HEK293 (cell line): ENCODE measurements at regions not wholly inside any gene's neighbourhood (a gene's known extent, or its start where the extent isn't known, plus 50 kb on each side); places are given as distances from the start of the nearest gene placed in this dataset.

Source experiments
- CTCF ChIA-PET: fragments of 350-600 bp; formaldehyde crosslinking; extraction: SDS; loops from one replicate; lab custom pipeline; 2021; ENCODE audit warnings: antibody characterized with exemption; lab: Yijun Ruan, JAX
- POLR2A ChIA-PET: fragments of 300-600 bp; formaldehyde crosslinking; extraction: SDS; loops from one replicate; lab custom pipeline; 2020; ENCODE audit warnings: antibody characterized with exemption, inconsistent platforms; lab: Yijun Ruan, JAX
- H3K27ac ChIP-seq: fragments of 200-500 bp; sonication (Bioruptor generic); 2 replicates; pipeline ENCODE4 v1.5.1; 2014; ENCODE audit warnings: low read depth, low read length, control low read depth, inconsistent platforms; ENCODE audit errors: extremely low read depth
- H3K36me3 ChIP-seq, 2 experiments: fragments of 200-500 bp in 1 of 2; sonication (Bioruptor generic) in 1 of 2; 1 replicate in 1 of 2; 2 replicates in 1 of 2; pipeline ENCODE4 v1.5.1; 2014 to 2017; ENCODE audit warnings: inconsistent platforms in 2 of 2, low read length in 2 of 2; ENCODE audit not compliant: control insufficient read depth in 2 of 2, insufficient read depth in 1 of 2
- H3K4me1 ChIP-seq: fragments of 200-500 bp; sonication (Bioruptor generic); 2 replicates; pipeline ENCODE4 v1.5.1; 2014; ENCODE audit warnings: mild to moderate bottlenecking, low read length, inconsistent platforms; ENCODE audit not compliant: control insufficient read depth, insufficient read depth
- H3K4me3 ChIP-seq: 2 replicates; pipeline ENCODE4 v1.5.1; 2011; ENCODE audit warnings: low read depth, mild to moderate bottlenecking, control low read depth, low read length, moderate library complexity
- H3K9me3 ChIP-seq: fragments of 200-500 bp; sonication (Bioruptor generic); 2 replicates; pipeline ENCODE4 v1.5.1; 2014; ENCODE audit warnings: low read depth, low read length, inconsistent platforms; ENCODE audit not compliant: control insufficient read depth, insufficient read depth
- FEZF1 ChIP-seq: fragments of 450-650 bp; formaldehyde crosslinking; IDR thresholded peaks from 2 replicates; pipeline ENCODE4 v1.5.1; 2016; ENCODE audit warnings: missing biosample characterization, missing genetic modification characterization
- KLF9 ChIP-seq: fragments of 450-650 bp; formaldehyde crosslinking; IDR thresholded peaks from 2 replicates; pipeline ENCODE4 v1.5.1; 2016; ENCODE audit warnings: missing biosample characterization, missing genetic modification characterization, low read depth
- OVOL3 ChIP-seq: fragments of 450-650 bp; formaldehyde crosslinking; IDR thresholded peaks from 2 replicates; pipeline ENCODE4 v1.5.1; 2016; ENCODE audit warnings: missing biosample characterization, missing genetic modification characterization
- SCRT1 ChIP-seq: fragments of 450-650 bp; formaldehyde crosslinking; IDR thresholded peaks from 2 replicates; pipeline ENCODE4 v1.5.1; 2016; ENCODE audit warnings: missing biosample characterization, missing genetic modification characterization, borderline replicate concordance
- SETDB1 ChIP-seq: IDR thresholded peaks from one replicate; pipeline ENCODE4 v1.6.1; 2017; ENCODE audit warnings: mild to moderate bottlenecking, low read length, moderate library complexity, mixed read lengths; ENCODE audit not compliant: insufficient read length
- ZNF133 ChIP-seq: fragments of 450-650 bp; formaldehyde crosslinking; IDR thresholded peaks from 2 replicates; pipeline ENCODE4 v1.5.1; 2016; ENCODE audit warnings: missing biosample characterization, missing genetic modification characterization
- ZNF23 ChIP-seq: fragments of 450-650 bp; formaldehyde crosslinking; IDR thresholded peaks from 2 replicates; pipeline ENCODE4 v1.5.1; 2016; ENCODE audit warnings: missing biosample characterization, missing genetic modification characterization, borderline replicate concordance
- ZNF239 ChIP-seq: fragments of 450-650 bp; formaldehyde crosslinking; IDR thresholded peaks from 2 replicates; pipeline ENCODE4 v1.5.1; 2016; ENCODE audit warnings: missing biosample characterization, missing genetic modification characterization
- ZNF24 ChIP-seq: fragments of 450-650 bp; formaldehyde crosslinking; IDR thresholded peaks from 2 replicates; pipeline ENCODE4 v1.5.1; 2016; ENCODE audit warnings: missing biosample characterization, missing genetic modification characterization
- ZNF391 ChIP-seq: fragments of 450-650 bp; formaldehyde crosslinking; IDR thresholded peaks from 2 replicates; pipeline ENCODE4 v1.5.1; 2016; ENCODE audit warnings: low read depth, missing biosample characterization, missing genetic modification characterization, borderline replicate concordance
- ZNF561 ChIP-seq: fragments of 450-650 bp; IDR thresholded peaks from 2 replicates; pipeline ENCODE4 v1.5.1; 2018; ENCODE audit warnings: missing biosample characterization, missing genetic modification characterization, borderline replicate concordance
- TF ChIP-seq, protein P1 (sequence below): fragments of 450-650 bp; IDR thresholded peaks from 2 replicates; pipeline ENCODE4 v1.5.1; 2018; ENCODE audit warnings: missing biosample characterization, mild to moderate bottlenecking, missing genetic modification characterization
- TF ChIP-seq, protein P2 (sequence below): fragments of 450-650 bp; formaldehyde crosslinking; IDR thresholded peaks from 2 replicates; pipeline ENCODE4 v1.5.1; 2016; ENCODE audit warnings: missing biosample characterization, missing genetic modification characterization, borderline replicate concordance
- TF ChIP-seq, protein P3 (sequence below): fragments of 450-650 bp; formaldehyde crosslinking; IDR thresholded peaks from 2 replicates; pipeline ENCODE4 v1.5.1; 2016; ENCODE audit warnings: missing biosample characterization, missing genetic modification characterization
- TF ChIP-seq, protein P4 (sequence below): fragments of 450-650 bp; formaldehyde crosslinking; IDR thresholded peaks from 2 replicates; pipeline ENCODE4 v1.5.1; 2016; ENCODE audit warnings: missing biosample characterization, missing genetic modification characterization
- TF ChIP-seq, protein P5 (sequence below): fragments of 450-650 bp; formaldehyde crosslinking; IDR thresholded peaks from 2 replicates; pipeline ENCODE4 v1.5.1; 2016; ENCODE audit warnings: missing biosample characterization, missing genetic modification characterization

DNA sequence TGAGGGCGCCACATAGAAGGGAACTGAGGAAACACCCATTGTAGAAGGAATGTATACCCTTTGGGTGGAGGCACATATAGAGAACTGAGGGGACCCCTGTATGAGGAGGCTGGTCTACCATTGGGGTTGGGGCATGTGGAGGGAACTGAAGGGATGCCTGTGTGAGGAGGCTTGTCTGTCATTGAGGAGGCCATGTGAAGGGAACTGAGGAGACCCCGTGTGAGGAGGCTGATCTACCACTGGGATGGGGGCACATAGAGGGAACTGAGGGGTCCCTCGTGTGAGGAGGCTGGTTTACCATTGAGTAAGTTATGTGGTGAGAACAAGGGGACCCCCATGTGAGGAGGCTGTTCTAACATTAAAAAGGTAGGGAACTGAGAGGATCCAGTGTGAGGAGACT lies 156.1 kb downstream of the FBLN2 start (continued):
- TF ChIP-seq, protein P1, sequence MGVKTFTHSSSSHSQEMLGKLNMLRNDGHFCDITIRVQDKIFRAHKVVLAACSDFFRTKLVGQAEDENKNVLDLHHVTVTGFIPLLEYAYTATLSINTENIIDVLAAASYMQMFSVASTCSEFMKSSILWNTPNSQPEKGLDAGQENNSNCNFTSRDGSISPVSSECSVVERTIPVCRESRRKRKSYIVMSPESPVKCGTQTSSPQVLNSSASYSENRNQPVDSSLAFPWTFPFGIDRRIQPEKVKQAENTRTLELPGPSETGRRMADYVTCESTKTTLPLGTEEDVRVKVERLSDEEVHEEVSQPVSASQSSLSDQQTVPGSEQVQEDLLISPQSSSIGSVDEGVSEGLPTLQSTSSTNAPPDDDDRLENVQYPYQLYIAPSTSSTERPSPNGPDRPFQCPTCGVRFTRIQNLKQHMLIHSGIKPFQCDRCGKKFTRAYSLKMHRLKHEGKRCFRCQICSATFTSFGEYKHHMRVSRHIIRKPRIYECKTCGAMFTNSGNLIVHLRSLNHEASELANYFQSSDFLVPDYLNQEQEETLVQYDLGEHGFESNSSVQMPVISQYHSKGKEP = no peak
- TF ChIP-seq SETDB1 = no peak

DNA sequence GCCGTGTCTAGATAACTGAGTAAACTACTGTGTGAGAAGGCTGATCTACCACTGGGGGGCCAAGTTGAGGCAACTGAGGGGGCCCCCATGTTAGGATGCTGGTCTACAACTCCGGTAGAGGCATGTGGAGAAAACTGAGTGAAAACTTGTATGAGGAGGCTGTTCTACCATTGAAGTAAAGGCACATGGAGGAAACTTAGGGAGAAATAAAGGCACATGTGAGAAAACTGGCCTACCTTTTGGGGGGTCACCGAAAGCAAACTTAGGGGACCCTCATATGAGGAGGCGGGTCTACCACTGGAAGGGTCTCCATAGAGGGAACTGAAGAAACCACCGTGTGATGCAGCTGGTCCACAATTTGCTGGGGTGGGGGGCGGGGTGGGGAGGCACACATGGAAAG lies 155.2 kb downstream of the FBLN2 start:
- Histone ChIP-seq H3K9me3 (no peaks in the 10 kb centered on the region), H3K36me3 (no peaks in the 10 kb centered on the region), H3K4me1 (no peaks in the 10 kb centered on the region), H3K27ac (no peak overlapping the region), H3K4me3 (no peak overlapping the region)
- ChIA-PET POLR2A (no interaction called here), CTCF (no interaction called here)
- TF ChIP-seq, protein P2, sequence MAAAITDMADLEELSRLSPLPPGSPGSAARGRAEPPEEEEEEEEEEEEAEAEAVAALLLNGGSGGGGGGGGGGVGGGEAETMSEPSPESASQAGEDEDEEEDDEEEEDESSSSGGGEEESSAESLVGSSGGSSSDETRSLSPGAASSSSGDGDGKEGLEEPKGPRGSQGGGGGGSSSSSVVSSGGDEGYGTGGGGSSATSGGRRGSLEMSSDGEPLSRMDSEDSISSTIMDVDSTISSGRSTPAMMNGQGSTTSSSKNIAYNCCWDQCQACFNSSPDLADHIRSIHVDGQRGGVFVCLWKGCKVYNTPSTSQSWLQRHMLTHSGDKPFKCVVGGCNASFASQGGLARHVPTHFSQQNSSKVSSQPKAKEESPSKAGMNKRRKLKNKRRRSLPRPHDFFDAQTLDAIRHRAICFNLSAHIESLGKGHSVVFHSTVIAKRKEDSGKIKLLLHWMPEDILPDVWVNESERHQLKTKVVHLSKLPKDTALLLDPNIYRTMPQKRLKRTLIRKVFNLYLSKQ (tag by site-specific recombination) = no peak
- TF ChIP-seq SCRT1 = no peak
- TF ChIP-seq, protein P3, sequence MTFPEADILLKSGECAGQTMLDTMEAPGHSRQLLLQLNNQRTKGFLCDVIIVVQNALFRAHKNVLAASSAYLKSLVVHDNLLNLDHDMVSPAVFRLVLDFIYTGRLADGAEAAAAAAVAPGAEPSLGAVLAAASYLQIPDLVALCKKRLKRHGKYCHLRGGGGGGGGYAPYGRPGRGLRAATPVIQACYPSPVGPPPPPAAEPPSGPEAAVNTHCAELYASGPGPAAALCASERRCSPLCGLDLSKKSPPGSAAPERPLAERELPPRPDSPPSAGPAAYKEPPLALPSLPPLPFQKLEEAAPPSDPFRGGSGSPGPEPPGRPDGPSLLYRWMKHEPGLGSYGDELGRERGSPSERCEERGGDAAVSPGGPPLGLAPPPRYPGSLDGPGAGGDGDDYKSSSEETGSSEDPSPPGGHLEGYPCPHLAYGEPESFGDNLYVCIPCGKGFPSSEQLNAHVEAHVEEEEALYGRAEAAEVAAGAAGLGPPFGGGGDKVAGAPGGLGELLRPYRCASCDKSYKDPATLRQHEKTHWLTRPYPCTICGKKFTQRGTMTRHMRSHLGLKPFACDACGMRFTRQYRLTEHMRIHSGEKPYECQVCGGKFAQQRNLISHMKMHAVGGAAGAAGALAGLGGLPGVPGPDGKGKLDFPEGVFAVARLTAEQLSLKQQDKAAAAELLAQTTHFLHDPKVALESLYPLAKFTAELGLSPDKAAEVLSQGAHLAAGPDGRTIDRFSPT (tag by site-specific recombination) = no peak

DNA sequence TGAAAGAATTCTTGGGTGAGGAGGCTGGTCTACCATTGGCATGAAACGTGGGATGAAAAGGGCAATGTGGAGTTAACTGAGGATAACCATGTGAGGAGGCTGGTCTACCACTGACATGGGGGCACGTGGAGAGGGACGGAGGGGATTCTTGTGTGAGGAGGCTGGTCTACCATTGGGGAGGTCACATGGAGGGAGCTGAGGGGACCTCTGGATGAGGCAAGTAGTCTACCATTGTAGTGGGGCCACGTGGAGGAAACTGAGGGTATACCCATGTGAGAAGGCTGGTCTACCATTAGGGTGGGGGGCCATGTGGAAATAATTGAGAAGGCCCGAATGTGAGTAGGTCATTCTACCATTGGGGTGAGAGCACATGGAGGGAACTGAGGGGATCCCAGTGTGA lies 154.1 kb downstream of the FBLN2 start:
- Histone ChIP-seq H3K36me3 (no peaks in the 10 kb centered on the region), H3K4me1 (no peaks in the 10 kb centered on the region), H3K4me3 (no peak overlapping the region), H3K27ac (no peak overlapping the region), H3K9me3 (no peaks in the 10 kb centered on the region)
- POLR2A ChIA-PET = no interaction called here
- no peak for TF ChIP-seq ZNF133
- no peak for TF ChIP-seq FEZF1 (tag by site-specific recombination)
- TF ChIP-seq ZNF391 (tag by site-specific recombination) = no peak
- TF ChIP-seq, protein P4, sequence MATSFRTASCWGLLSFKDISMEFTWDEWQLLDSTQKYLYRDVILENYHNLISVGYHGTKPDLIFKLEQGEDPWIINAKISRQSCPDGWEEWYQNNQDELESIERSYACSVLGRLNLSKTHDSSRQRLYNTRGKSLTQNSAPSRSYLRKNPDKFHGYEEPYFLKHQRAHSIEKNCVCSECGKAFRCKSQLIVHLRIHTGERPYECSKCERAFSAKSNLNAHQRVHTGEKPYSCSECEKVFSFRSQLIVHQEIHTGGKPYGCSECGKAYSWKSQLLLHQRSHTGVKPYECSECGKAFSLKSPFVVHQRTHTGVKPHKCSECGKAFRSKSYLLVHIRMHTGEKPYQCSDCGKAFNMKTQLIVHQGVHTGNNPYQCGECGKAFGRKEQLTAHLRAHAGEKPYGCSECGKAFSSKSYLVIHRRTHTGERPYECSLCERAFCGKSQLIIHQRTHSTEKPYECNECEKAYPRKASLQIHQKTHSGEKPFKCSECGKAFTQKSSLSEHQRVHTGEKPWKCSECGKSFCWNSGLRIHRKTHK (tag by site-specific recombination) = no peak
- no peak for TF ChIP-seq ZNF23 (tag by site-specific recombination)
- no peak for TF ChIP-seq ZNF239 (tag by site-specific recombination)
- TF ChIP-seq ZNF561 (tag by site-specific recombination) = no peak
- TF ChIP-seq ZNF24 = no peak
- no peak for TF ChIP-seq OVOL3
- TF ChIP-seq, protein P5, sequence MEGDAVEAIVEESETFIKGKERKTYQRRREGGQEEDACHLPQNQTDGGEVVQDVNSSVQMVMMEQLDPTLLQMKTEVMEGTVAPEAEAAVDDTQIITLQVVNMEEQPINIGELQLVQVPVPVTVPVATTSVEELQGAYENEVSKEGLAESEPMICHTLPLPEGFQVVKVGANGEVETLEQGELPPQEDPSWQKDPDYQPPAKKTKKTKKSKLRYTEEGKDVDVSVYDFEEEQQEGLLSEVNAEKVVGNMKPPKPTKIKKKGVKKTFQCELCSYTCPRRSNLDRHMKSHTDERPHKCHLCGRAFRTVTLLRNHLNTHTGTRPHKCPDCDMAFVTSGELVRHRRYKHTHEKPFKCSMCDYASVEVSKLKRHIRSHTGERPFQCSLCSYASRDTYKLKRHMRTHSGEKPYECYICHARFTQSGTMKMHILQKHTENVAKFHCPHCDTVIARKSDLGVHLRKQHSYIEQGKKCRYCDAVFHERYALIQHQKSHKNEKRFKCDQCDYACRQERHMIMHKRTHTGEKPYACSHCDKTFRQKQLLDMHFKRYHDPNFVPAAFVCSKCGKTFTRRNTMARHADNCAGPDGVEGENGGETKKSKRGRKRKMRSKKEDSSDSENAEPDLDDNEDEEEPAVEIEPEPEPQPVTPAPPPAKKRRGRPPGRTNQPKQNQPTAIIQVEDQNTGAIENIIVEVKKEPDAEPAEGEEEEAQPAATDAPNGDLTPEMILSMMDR = no peak
- TF ChIP-seq KLF9 (tag by site-specific recombination) = no peak
- CTCF ChIA-PET = no interaction called here
